Upper lobe of left lung (tissue), 4 donors: ENCODE measurements at regions not wholly inside any gene's neighbourhood (a gene's known extent, or its start where the extent isn't known, plus 50 kb on each side); places are given as distances from the start of the nearest gene placed in this dataset.
"Not testable (repeated sequence)": the region's sequence is repeated elsewhere in the genome, so short reads cannot be mapped to it uniquely, and the experiment has no call there.

Experiments used
- EP300 ChIP-seq, 4 donors: sonication (generic); formaldehyde crosslinking; IDR thresholded peaks; one replicate each; pipeline ENCODE4 v1.5.1; 2017; ENCODE audit warnings: antibody characterized with exemption in 4 of 4, control low read depth in 2 of 4
- POLR2A ChIP-seq, 4 donors: fragments of 450-650 bp; IDR thresholded peaks; one replicate each; pipeline ENCODE4 v1.5.1; 2016 to 2017; ENCODE audit warnings: antibody characterized with exemption in 4 of 4, mild to moderate bottlenecking in 2 of 4
- POLR2AphosphoS5 ChIP-seq, 2 donors: sonication (generic); formaldehyde crosslinking; IDR thresholded peaks; one replicate each; pipeline ENCODE4 v1.5.1; 2017; ENCODE audit warnings: antibody characterized with exemption in 2 of 2
- TF ChIP-seq, protein P1 (sequence below), 6 experiments: fragments of 450-650 bp in 4 of 6; fragments of 200-600 bp in 2 of 6; sonication (generic) in 2 of 6; IDR thresholded peaks; one replicate each; pipeline ENCODE4 v1.5.1; 2016 to 2019; ENCODE audit warnings: antibody characterized with exemption in 6 of 6

DNA sequence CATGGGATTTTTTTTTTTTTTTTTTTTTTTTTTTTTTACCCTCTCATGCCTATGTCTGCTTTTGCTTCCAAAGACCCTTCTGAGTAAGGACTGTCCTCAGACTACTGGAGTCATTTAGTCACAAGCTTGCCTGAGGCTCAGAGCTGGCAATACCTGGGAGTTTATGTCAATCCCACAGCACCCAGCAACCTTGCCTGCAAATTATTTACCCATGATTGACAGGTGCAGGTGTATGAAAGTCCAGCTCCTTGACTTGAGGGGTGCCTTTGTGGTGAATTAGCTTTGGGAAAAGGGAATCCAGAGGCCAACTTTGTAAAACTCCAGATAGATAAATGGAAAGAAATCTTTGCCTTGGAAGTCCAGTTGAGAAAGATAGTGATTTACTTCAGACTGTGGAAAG is 53.2 kb downstream of the PPIAL4G start:
- TF ChIP-seq, protein P1, sequence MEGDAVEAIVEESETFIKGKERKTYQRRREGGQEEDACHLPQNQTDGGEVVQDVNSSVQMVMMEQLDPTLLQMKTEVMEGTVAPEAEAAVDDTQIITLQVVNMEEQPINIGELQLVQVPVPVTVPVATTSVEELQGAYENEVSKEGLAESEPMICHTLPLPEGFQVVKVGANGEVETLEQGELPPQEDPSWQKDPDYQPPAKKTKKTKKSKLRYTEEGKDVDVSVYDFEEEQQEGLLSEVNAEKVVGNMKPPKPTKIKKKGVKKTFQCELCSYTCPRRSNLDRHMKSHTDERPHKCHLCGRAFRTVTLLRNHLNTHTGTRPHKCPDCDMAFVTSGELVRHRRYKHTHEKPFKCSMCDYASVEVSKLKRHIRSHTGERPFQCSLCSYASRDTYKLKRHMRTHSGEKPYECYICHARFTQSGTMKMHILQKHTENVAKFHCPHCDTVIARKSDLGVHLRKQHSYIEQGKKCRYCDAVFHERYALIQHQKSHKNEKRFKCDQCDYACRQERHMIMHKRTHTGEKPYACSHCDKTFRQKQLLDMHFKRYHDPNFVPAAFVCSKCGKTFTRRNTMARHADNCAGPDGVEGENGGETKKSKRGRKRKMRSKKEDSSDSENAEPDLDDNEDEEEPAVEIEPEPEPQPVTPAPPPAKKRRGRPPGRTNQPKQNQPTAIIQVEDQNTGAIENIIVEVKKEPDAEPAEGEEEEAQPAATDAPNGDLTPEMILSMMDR (IDR thresholded peaks at IDR 0.05): not testable (repeated sequence)
- not testable (repeated sequence) for TF ChIP-seq POLR2AphosphoS5, POLR2A, EP300 (IDR thresholded peaks at IDR 0.05)
